Kidney (tissue), 13 donors: ENCODE measurements at regions not wholly inside any gene's neighbourhood (a gene's known extent, or its start where the extent isn't known, plus 50 kb on each side); places are given as distances from the start of the nearest gene placed in this dataset.

ENCODE experiments used
- DNase-seq, 5 donors: peaks; one replicate each; pipeline ENCODE4 v3.0.0-alpha.2; 2013 to 2020
- FAIRE-seq: peaks from 2 replicates; lab custom pipeline; 2012; peaks lifted over from hg19 to GRCh38; lab: Jason Lieb, UNC
- H3K27ac ChIP-seq, 2 donors: one replicate each; pipeline ENCODE4 v1.7.0; 2013; ENCODE audit warnings: low read depth in 2 of 2, low read length in 2 of 2, inconsistent platforms in 1 of 2
- H3K27me3 ChIP-seq: one replicate; pipeline ENCODE4 v1.7.1; 2013; ENCODE audit warnings: low read length, inconsistent platforms; ENCODE audit not compliant: control insufficient read depth, insufficient read depth
- H3K36me3 ChIP-seq, 3 donors: one replicate each; pipeline versions ENCODE4 v1.7.0 to v1.7.1; 2013; ENCODE audit warnings: low read length in 3 of 3, control low read depth in 1 of 3, inconsistent platforms in 1 of 3; ENCODE audit not compliant: insufficient read depth in 3 of 3, control insufficient read depth in 2 of 3
- H3K4me1 ChIP-seq, 3 donors: one replicate each; pipeline versions ENCODE4 v1.7.0 to v1.7.1; 2013; ENCODE audit warnings: low read length in 3 of 3, inconsistent platforms in 1 of 3, low read depth in 1 of 3; ENCODE audit not compliant: control insufficient read depth in 2 of 3, insufficient read depth in 2 of 3
- H3K4me3 ChIP-seq, 3 donors: one replicate each; pipeline versions ENCODE4 v1.7.0 to v1.8.1; 2013; ENCODE audit warnings: low read length in 3 of 3, control low read depth in 1 of 3, inconsistent platforms in 1 of 3
- H3K9ac ChIP-seq, 3 donors: one replicate each; pipeline versions ENCODE4 v1.7.0 to v1.7.1; 2013; ENCODE audit warnings: low read length in 3 of 3, control low read depth in 1 of 3, inconsistent platforms in 1 of 3
- H3K9me3 ChIP-seq, 3 donors: one replicate each; pipeline versions ENCODE4 v1.7.0 to v1.7.1; 2013; ENCODE audit warnings: low read length in 3 of 3, control low read depth in 1 of 3, inconsistent platforms in 1 of 3; ENCODE audit not compliant: control insufficient read depth in 2 of 3, insufficient read depth in 1 of 3
- intact Hi-C: fragments of 100-400 bp; cut with DNase I; formaldehyde crosslinking; loops from one replicate; pipeline ENCODE4 v1.11.1; 2022
- TF ChIP-seq, protein P1 (sequence below): IDR thresholded peaks from 3 replicates; pipeline ENCODE4 v1.5.1; 2012; ENCODE audit warnings: mild to moderate bottlenecking, moderate library complexity, borderline replicate concordance; ENCODE audit not compliant: insufficient read depth; ENCODE audit errors: extremely low read depth
- donor health status: control.
- donor health status: control.
- donor health status: control.
- donor health status: control.
- donor health status: control.
- donor health status: DM: yes; HTN: yes; CAD: no.
- donor health status: Normal renal cell carcinoma (clear cell type).

- Histone ChIP-seq H3K36me3 (no peaks in the 10 kb centered on the region), H3K9ac (no peak overlapping the region), H3K4me1 (no peaks in the 10 kb centered on the region), H3K27ac (no peak overlapping the region), H3K4me3 (no peak overlapping the region), H3K9me3 (no peaks in the 10 kb centered on the region), H3K27me3 (no peaks in the 10 kb centered on the region)
- TF ChIP-seq, protein P1, sequence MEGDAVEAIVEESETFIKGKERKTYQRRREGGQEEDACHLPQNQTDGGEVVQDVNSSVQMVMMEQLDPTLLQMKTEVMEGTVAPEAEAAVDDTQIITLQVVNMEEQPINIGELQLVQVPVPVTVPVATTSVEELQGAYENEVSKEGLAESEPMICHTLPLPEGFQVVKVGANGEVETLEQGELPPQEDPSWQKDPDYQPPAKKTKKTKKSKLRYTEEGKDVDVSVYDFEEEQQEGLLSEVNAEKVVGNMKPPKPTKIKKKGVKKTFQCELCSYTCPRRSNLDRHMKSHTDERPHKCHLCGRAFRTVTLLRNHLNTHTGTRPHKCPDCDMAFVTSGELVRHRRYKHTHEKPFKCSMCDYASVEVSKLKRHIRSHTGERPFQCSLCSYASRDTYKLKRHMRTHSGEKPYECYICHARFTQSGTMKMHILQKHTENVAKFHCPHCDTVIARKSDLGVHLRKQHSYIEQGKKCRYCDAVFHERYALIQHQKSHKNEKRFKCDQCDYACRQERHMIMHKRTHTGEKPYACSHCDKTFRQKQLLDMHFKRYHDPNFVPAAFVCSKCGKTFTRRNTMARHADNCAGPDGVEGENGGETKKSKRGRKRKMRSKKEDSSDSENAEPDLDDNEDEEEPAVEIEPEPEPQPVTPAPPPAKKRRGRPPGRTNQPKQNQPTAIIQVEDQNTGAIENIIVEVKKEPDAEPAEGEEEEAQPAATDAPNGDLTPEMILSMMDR = no peak
- DNase-seq (peak in 2 of 5 donors; percentile 7 to 23), FAIRE-seq (no peak)
- intact Hi-C loops = no loop called here
Measured at GRCh38 chr2:44869761-44870160, 71.7 kb upstream of the SIX3 start.

- Histone ChIP-seq H3K4me3 (no peak overlapping the region), H3K9ac (no peak overlapping the region), H3K36me3 (no peaks in the 10 kb centered on the region), H3K4me1 (no peaks in the 10 kb centered on the region), H3K27me3 (no peaks in the 10 kb centered on the region), H3K27ac (no peak overlapping the region), H3K9me3 (peaks cover 0 to 3% (median 0%) of the 10 kb centered on the region in 3 donors)
- intact Hi-C loops = no loop called here
- no peak for DNase-seq
- no peak for FAIRE-seq
- TF ChIP-seq, protein P1 = no peak
Measured at GRCh38 chr2:44877417-44877816, 64.1 kb upstream of the SIX3 start.

DNA sequence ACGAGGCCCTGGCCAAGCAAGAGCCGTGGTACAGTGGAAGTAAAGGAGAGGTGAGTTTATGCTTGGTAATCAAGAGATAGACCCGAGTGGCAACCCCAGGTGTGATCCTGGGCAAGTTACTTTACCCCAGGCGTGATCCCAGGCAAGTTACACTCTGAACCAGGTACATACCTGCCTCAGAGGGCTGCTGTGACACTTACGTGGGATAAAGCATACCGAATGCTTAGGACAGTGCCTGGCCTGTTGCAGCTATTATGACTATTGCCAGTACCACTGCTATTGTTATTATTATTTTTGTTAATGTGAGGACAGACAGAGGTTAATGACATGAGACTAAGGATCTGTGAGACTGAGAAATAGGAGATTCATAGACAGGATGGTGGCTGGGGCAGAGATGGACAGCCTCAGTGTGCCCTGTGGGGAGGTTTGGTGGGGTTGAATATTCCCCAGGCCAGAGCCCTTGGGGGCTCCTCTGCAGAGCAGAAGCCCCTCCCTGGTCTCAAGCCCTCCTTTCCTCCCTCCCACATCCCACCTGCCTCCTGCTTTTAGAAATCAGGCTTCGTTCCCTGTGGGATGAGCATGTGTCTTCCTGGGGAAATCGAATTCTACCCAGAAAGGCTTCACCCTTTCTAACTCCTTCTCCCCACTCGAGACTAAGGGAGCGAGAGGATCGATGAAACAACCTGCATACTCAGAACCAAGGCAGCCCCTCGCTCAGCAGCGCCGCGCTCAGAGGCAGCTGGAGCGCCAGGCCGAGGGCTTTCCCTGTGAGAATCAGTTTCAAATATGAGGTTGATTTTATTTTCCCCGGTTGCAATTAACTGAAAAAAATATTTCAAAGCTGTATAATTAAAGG, 62.0 kb upstream of the SIX3 start:
- Histone ChIP-seq H3K4me1 (no peaks in the 10 kb centered on the region), H3K9ac (no peak overlapping the region), H3K36me3 (no peaks in the 10 kb centered on the region), H3K27ac (no peak overlapping the region), H3K9me3 (peaks cover 0 to 3% (median 0%) of the 10 kb centered on the region in 3 donors), H3K4me3 (no peak overlapping the region), H3K27me3 (no peaks in the 10 kb centered on the region)
- DNase-seq (no peak), FAIRE-seq (no peak)
- TF ChIP-seq, protein P1 = no peak
- intact Hi-C loops = no loop called here
